ENCODE measurements at regions not wholly inside any gene's neighbourhood (a gene's known extent, or its start where the extent isn't known, plus 50 kb on each side); places are given as distances from the start of the nearest gene placed in this dataset.

- no peak for TF ChIP-seq POLR2A (IDR thresholded peaks at IDR 0.05)
- no peak for TF ChIP-seq EP300 (IDR thresholded peaks at IDR 0.05)
- TF ChIP-seq CTCF (IDR thresholded peaks at IDR 0.05), result no peak
- TF ChIP-seq POLR2AphosphoS5 (IDR thresholded peaks at IDR 0.05), result no peak
- 18 to 64% (median 46%) methylated on average over 1 of the region's 1 CpG for WGBS, 5 donors
- Histone ChIP-seq H3K36me3 (no peaks in the 10 kb centered on the region), H3K4me1 (no peaks in the 10 kb centered on the region), H3K4me3 (no peak overlapping the region), H3K27me3 (no peaks in the 10 kb centered on the region), H3K9me3 (no peaks in the 10 kb centered on the region), H3K27ac (no peak overlapping the region)
- no peak for DNase-seq
- intact Hi-C loops (cut with DNase I; ENCODE audit: low total_unique reads), result no loop called here
Observed at GRCh38 chr5:169450464-169450863, 133.1 kb upstream of the SPDL1 start.

- intact Hi-C loops (cut with DNase I; ENCODE audit: low total_unique reads), result no loop called here
- Histone ChIP-seq H3K36me3 (no peaks in the 10 kb centered on the region), H3K27ac (no peak overlapping the region), H3K27me3 (no peaks in the 10 kb centered on the region), H3K9me3 (no peaks in the 10 kb centered on the region), H3K4me1 (no peaks in the 10 kb centered on the region), H3K4me3 (no peak overlapping the region)
- WGBS, 5 donors, result 93 to 97% (median 96%) methylated on average over 6 of the region's 6 CpGs
- TF ChIP-seq POLR2A (IDR thresholded peaks at IDR 0.05) (no peak), POLR2AphosphoS5 (IDR thresholded peaks at IDR 0.05) (no peak), EP300 (IDR thresholded peaks at IDR 0.05) (no peak), CTCF (IDR thresholded peaks at IDR 0.05) (no peak)
- DNase-seq, result no peak
Observed at GRCh38 chr5:169448826-169449225, 134.7 kb upstream of the SPDL1 start.

GRCh38 chr5:169445191-169445590 is 138.4 kb upstream of the SPDL1 start:
- Histone ChIP-seq H3K27ac (no peak overlapping the region), H3K4me1 (peaks cover 0 to 24% (median 13%) of the 10 kb centered on the region in 4 donors), H3K9me3 (no peaks in the 10 kb centered on the region), H3K36me3 (no peaks in the 10 kb centered on the region), H3K27me3 (no peaks in the 10 kb centered on the region), H3K4me3 (no peak overlapping the region)
- WGBS, 5 donors, result 45 to 95% (median 85%) methylated on average over 2 of the region's 2 CpGs
- intact Hi-C loops (cut with DNase I; ENCODE audit: low total_unique reads), result no loop called here
- TF ChIP-seq CTCF (IDR thresholded peaks at IDR 0.05) (no peak), EP300 (IDR thresholded peaks at IDR 0.05) (no peak), POLR2AphosphoS5 (IDR thresholded peaks at IDR 0.05) (no peak)
- DNase-seq, result no peak

- 38 to 45% (median 41%) methylated on average over 9 of the region's 9 CpGs for WGBS, 5 donors
- H3K27me3 ChIP-seq, result no peaks in the 10 kb centered on the region
Observed at GRCh38 chr5:169442913-169443784, 140.4 kb upstream of the SPDL1 start.

More at GRCh38 chr5:169442913-169443784, 140.4 kb upstream of the SPDL1 start:
- H3K4me3 ChIP-seq, result no peak overlapping the region
- peak in 1 of 2 donors; percentile 29 for DNase-seq
- no peaks in the 10 kb centered on the region for H3K36me3 ChIP-seq
- H3K4me1 ChIP-seq, result peaks cover 0 to 31% (median 13%) of the 10 kb centered on the region in 4 donors
- intact Hi-C loops (cut with DNase I; ENCODE audit: low total_unique reads), result no loop called here
- H3K27ac ChIP-seq, result peak overlapping the region in 1 of 5 donors; percentile 18
- no peaks in the 10 kb centered on the region for H3K9me3 ChIP-seq
- no peak for TF ChIP-seq CTCF (IDR thresholded peaks at IDR 0.05)
- no peak for TF ChIP-seq POLR2A (IDR thresholded peaks at IDR 0.05)
- TF ChIP-seq POLR2AphosphoS5 (IDR thresholded peaks at IDR 0.05), result no peak
- no peak for TF ChIP-seq EP300 (IDR thresholded peaks at IDR 0.05)

Data from stomach (tissue), 8 donors.